Bronchial epithelial cell (primary cell): ENCODE measurements at regions not wholly inside any gene's neighbourhood (a gene's known extent, or its start where the extent isn't known, plus 50 kb on each side); places are given as distances from the start of the nearest gene placed in this dataset.

Source experiments
- DNase-seq: peaks from one replicate; pipeline ENCODE4 v3.0.0-alpha.2; 2010; ENCODE audit warnings: low read depth
- FAIRE-seq: peaks from 2 replicates; lab custom pipeline; 2011; peaks lifted over from hg19 to GRCh38; lab: Jason Lieb, UNC
- H3K27me3 ChIP-seq: 2 replicates; pipeline ENCODE4 v1.5.1; 2011; ENCODE audit warnings: low read length; ENCODE audit not compliant: control insufficient read depth, insufficient read depth
- H3K36me3 ChIP-seq: 2 replicates; pipeline ENCODE4 v1.5.1; 2011; ENCODE audit warnings: low read length; ENCODE audit not compliant: control insufficient read depth, insufficient read depth
- H3K4me3 ChIP-seq: 2 replicates; pipeline ENCODE4 v1.5.1; 2011; ENCODE audit warnings: mild to moderate bottlenecking, low read depth, low read length, control low read depth
- CTCF ChIP-seq: IDR thresholded peaks from 2 replicates; pipeline ENCODE4 v1.5.1; 2011; ENCODE audit warnings: mild to moderate bottlenecking, moderate library complexity, low read length, control low read depth, inconsistent platforms; ENCODE audit not compliant: insufficient read depth, severe bottlenecking

- no peak for DNase-seq
- no peak for TF ChIP-seq CTCF
- H3K36me3 ChIP-seq = no peaks in the 10 kb centered on the region
- H3K4me3 ChIP-seq = no peak overlapping the region
- no peaks in the 10 kb centered on the region for H3K27me3 ChIP-seq
- no peak for FAIRE-seq
Measured at GRCh38 chr1:188154761-188155160, 1326.0 kb downstream of the PLA2G4A start.

DNA sequence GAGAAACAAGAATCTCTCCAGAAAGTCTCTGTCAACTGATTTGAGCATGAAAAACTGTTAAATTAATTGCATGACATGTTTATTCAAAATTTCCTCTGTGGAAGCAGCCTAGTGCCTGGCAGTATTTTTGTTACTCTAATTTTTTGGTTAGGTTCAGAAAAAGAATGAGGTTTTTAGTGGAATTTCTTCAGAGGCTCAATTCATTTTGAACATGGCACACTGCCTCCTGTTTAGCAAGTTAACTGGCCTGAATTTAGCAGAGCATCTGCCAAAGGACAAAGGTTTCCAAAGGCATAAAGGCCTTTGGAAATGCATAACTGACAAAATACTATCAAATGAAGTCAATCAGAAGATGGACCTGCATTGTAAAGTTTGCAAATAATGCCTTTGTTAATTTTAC, 1326.5 kb downstream of the PLA2G4A start:
- DNase-seq (no peak), FAIRE-seq (no peak)
- Histone ChIP-seq H3K36me3 (no peaks in the 10 kb centered on the region), H3K27me3 (no peaks in the 10 kb centered on the region), H3K4me3 (no peak overlapping the region)
- TF ChIP-seq CTCF = no peak

- DNase-seq = no peak
- Histone ChIP-seq H3K36me3 (no peaks in the 10 kb centered on the region), H3K27me3 (no peaks in the 10 kb centered on the region), H3K4me3 (no peak overlapping the region)
- no peak for FAIRE-seq
- no peak for TF ChIP-seq CTCF
Measured at GRCh38 chr1:188164459-188164858, 1335.7 kb downstream of the PLA2G4A start.

GRCh38 chr1:188166654-188167053, 1337.9 kb downstream of the PLA2G4A start:
- DNase-seq = no peak
- FAIRE-seq = no peak
- Histone ChIP-seq H3K4me3 (no peak overlapping the region), H3K27me3 (no peaks in the 10 kb centered on the region), H3K36me3 (no peaks in the 10 kb centered on the region)
- TF ChIP-seq CTCF = no peak

- no peaks in the 10 kb centered on the region for H3K27me3 ChIP-seq
- H3K4me3 ChIP-seq = no peak overlapping the region
- H3K36me3 ChIP-seq = no peaks in the 10 kb centered on the region
- no peak for DNase-seq
- TF ChIP-seq CTCF = no peak
- no peak for FAIRE-seq
Measured at GRCh38 chr1:188169971-188170370, 1341.2 kb downstream of the PLA2G4A start.

DNA sequence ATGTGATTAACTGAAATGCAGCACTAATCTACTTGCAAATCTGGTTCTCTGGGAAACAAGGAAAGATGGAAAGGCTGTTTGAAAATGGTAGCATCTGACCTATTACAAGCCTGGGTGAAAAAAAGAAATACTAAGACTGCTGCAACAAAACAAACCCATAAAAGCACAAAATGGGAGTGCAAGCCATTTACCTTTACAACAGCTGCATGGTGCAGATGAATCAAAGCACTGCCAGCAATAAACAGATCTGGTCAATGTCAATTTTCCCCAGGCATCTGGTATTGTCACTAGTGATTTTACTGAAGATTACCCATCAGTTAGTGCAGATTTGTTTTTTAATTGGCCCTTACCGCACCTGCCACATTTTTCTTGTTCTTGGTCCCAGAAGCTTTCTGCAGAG, 1341.7 kb downstream of the PLA2G4A start:
- no peak for TF ChIP-seq CTCF
- Histone ChIP-seq H3K4me3 (no peak overlapping the region), H3K36me3 (no peaks in the 10 kb centered on the region), H3K27me3 (no peaks in the 10 kb centered on the region)
- FAIRE-seq = no peak
- no peak for DNase-seq
